ENCODE measurements at regions not wholly inside any gene's neighbourhood (a gene's known extent, or its start where the extent isn't known, plus 50 kb on each side); places are given as distances from the start of the nearest gene placed in this dataset.

GRCh38 chr2:5242751-5243150, 449.4 kb upstream of the SOX11 start:
- no peaks in the 10 kb centered on the region for H3K9me2 ChIP-seq (ENCODE audit: insufficient read depth)
- H3K27me3 ChIP-seq (ENCODE audit: insufficient read depth, low read depth), result 0 out of 2 replicates have a peak, but pooled peaks cover 5% of the 10 kb centered on the region
- H3K4me1 ChIP-seq (replicated peaks; ENCODE audit: insufficient read depth), result no peaks in the 10 kb centered on the region
- ChIA-PET CTCF (no interaction called here), POLR2A (ENCODE audit: unreplicated experiment) (no interaction called here)
- no peaks in the 10 kb centered on the region for H3F3A ChIP-seq (ENCODE audit: insufficient read depth, low read depth)
- no peak for DNase-seq
- H2AFZ ChIP-seq, result no peak overlapping the region
- H3K36me3 ChIP-seq (ENCODE audit: low read depth), result no peaks in the 10 kb centered on the region
- no peaks in the 10 kb centered on the region for H3K79me2 ChIP-seq (ENCODE audit: low read depth)
- H3K4me2 ChIP-seq, result no peak overlapping the region
- no peaks in the 10 kb centered on the region for H3K9me3 ChIP-seq (ENCODE audit: insufficient read depth, low read depth)
- BruUV-seq (replicated peaks), result no TSS peak
- intact Hi-C loops (cut with micrococcal nuclease; ENCODE audit: unreplicated experiment), result no loop called here
- no peak for TF ChIP-seq EZH2 (IDR thresholded peaks at IDR 0.05; ENCODE audit: low read depth)
- TF ChIP-seq, protein P1, sequence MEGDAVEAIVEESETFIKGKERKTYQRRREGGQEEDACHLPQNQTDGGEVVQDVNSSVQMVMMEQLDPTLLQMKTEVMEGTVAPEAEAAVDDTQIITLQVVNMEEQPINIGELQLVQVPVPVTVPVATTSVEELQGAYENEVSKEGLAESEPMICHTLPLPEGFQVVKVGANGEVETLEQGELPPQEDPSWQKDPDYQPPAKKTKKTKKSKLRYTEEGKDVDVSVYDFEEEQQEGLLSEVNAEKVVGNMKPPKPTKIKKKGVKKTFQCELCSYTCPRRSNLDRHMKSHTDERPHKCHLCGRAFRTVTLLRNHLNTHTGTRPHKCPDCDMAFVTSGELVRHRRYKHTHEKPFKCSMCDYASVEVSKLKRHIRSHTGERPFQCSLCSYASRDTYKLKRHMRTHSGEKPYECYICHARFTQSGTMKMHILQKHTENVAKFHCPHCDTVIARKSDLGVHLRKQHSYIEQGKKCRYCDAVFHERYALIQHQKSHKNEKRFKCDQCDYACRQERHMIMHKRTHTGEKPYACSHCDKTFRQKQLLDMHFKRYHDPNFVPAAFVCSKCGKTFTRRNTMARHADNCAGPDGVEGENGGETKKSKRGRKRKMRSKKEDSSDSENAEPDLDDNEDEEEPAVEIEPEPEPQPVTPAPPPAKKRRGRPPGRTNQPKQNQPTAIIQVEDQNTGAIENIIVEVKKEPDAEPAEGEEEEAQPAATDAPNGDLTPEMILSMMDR (conservative IDR thresholded peaks at IDR 0.05), result no peak
- H3K4me3 ChIP-seq, result no peak overlapping the region
- H3K27ac ChIP-seq, result no peak overlapping the region
- H4K20me1 ChIP-seq (ENCODE audit: insufficient read depth), result no peaks in the 10 kb centered on the region; the same call in 1 of the 2 replicates

DNA sequence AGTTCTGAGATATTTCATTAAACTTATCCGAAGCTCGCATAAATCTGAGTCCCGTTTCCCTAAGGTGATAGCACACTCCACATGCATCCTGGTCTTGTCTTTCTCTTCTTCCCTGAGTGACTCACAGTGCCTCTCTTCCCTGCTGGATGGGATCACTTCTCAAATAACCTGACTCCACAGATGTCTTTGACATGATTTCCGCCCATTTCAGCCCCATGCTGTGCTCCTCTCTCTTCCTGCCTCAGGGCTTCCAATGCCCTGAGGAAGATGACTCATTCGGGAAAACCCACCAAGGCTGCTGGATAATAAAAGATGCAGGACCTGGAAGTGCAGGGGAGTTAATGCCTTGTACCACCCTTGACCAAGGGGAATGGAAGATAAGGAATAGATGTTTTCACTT, 441.7 kb upstream of the SOX11 start:
- no peaks in the 10 kb centered on the region for H3K4me1 ChIP-seq (replicated peaks; ENCODE audit: insufficient read depth)
- BruUV-seq (replicated peaks), result no TSS peak
- H3K4me3 ChIP-seq, result no peak overlapping the region
- no peaks in the 10 kb centered on the region for H4K20me1 ChIP-seq (ENCODE audit: insufficient read depth)
- H3K27me3 ChIP-seq (ENCODE audit: insufficient read depth, low read depth), result peaks cover 12% of the 10 kb centered on the region; the same call in 1 of the 2 replicates
- H3K27ac ChIP-seq, result no peak overlapping the region
- H3K79me2 ChIP-seq (ENCODE audit: low read depth), result no peaks in the 10 kb centered on the region
- POLR2A ChIA-PET (ENCODE audit: unreplicated experiment), result no interaction called here
- no peaks in the 10 kb centered on the region; the same call in 1 of the 2 replicates for H3K9me2 ChIP-seq (ENCODE audit: insufficient read depth)
- intact Hi-C loops (cut with micrococcal nuclease; ENCODE audit: unreplicated experiment), result no loop called here
- no peak for DNase-seq
- H3K36me3 ChIP-seq (ENCODE audit: low read depth), result no peaks in the 10 kb centered on the region
- H2AFZ ChIP-seq, result no peak overlapping the region
- H3K4me2 ChIP-seq, result no peak overlapping the region
- no peaks in the 10 kb centered on the region for H3F3A ChIP-seq (ENCODE audit: insufficient read depth, low read depth)
- no peaks in the 10 kb centered on the region for H3K9me3 ChIP-seq (ENCODE audit: insufficient read depth, low read depth)
- CTCF ChIA-PET, result no interaction called here
- TF ChIP-seq EZH2 (IDR thresholded peaks at IDR 0.05; ENCODE audit: low read depth), result no peak
- TF ChIP-seq, protein P1 (conservative IDR thresholded peaks at IDR 0.05), result no peak

DNA sequence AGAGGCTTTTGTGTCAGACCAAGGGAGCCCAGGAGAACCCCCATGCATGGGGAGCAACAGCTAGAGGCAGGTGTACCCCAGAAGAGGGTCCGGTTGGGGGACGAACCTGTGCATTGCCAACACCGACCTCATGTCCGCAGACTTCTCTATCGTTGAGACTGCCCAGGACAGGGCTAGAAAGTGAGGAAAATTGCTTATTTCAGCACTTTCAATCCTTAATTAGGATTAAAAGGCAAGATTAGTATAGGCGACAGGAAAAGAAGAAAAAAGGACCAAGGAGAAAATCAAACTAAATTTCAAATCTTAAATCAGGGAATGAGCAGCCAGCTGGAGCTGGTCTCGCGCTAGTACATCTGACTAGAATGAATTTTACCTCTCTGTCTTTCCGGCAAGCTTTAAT, 438.9 kb upstream of the SOX11 start:
- no peak for TF ChIP-seq EZH2 (IDR thresholded peaks at IDR 0.05; ENCODE audit: low read depth)
- TF ChIP-seq, protein P1 (conservative IDR thresholded peaks at IDR 0.05), result no peak
- ChIA-PET CTCF (no interaction called here), POLR2A (ENCODE audit: unreplicated experiment) (no interaction called here)
- H3K9me2 ChIP-seq (ENCODE audit: insufficient read depth), result no peaks in the 10 kb centered on the region; the same call in 1 of the 2 replicates
- H4K20me1 ChIP-seq (ENCODE audit: insufficient read depth), result no peaks in the 10 kb centered on the region
- no TSS peak for BruUV-seq (replicated peaks)
- H3K9me3 ChIP-seq (ENCODE audit: insufficient read depth, low read depth), result no peaks in the 10 kb centered on the region
- H3K27ac ChIP-seq, result no peak overlapping the region
- intact Hi-C loops (cut with micrococcal nuclease; ENCODE audit: unreplicated experiment), result no loop called here
- H2AFZ ChIP-seq, result no peak overlapping the region
- H3K79me2 ChIP-seq (ENCODE audit: low read depth), result no peaks in the 10 kb centered on the region
- no peak overlapping the region for H3K4me2 ChIP-seq
- H3K4me1 ChIP-seq (replicated peaks; ENCODE audit: insufficient read depth), result no peaks in the 10 kb centered on the region
- H3K36me3 ChIP-seq (ENCODE audit: low read depth), result no peaks in the 10 kb centered on the region
- no peak for DNase-seq
- peaks cover 12% of the 10 kb centered on the region; the same call in 1 of the 2 replicates for H3K27me3 ChIP-seq (ENCODE audit: insufficient read depth, low read depth)
- H3F3A ChIP-seq (ENCODE audit: insufficient read depth, low read depth), result no peaks in the 10 kb centered on the region
- H3K4me3 ChIP-seq, result no peak overlapping the region
